ENCODE measurements at regions not wholly inside any gene's neighbourhood (a gene's known extent, or its start where the extent isn't known, plus 50 kb on each side); places are given as distances from the start of the nearest gene placed in this dataset.

- DNase-seq (ENCODE audit: low spot score): no peak
These were observed 879.7 kb downstream of the QKI start for GRCh38 chr6:164294047-164294784.

DNA sequence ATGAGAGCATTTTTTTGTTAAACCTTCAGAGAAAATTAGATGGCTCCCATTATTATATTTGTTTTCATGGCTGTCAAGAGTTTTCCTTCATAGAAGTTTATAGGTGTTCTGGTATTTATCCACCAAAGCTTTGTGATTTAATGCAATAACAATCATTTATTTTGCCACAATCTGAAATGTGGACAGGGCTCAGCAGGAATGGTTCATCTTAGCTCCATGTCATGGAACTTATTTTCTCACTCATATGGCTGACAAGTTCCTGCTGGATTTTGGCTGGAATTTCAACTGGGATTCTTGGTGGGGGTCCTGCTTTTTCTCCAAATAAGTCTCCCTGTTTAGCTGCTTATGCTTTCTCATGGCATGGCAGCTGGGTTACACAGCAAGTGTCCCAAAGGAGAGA, 876.7 kb downstream of the QKI start:
- DNase-seq (ENCODE audit: low spot score): no peak

DNA sequence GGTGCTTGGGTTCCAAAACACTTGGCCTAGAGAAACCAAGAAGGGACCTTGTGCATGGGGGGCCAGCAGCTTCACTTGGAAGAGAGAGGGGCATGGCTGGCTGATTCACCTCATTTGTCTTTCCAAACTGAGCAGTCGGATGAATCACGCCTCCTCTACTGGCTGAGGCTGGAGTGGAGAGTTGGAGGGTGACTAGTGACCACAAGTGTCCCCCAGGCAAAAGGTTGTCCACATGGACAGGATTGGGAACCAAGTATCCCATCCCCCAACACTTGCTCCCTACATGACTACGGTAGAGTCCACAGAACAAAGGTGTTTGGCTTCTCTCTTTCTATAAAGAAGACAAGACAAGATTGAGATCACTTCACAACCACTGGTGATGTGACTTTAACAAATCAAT, 875.6 kb downstream of the QKI start:
- DNase-seq (ENCODE audit: low spot score): no peak

GRCh38 chr6:164286011-164286410, 871.5 kb downstream of the QKI start:
- DNase-seq (ENCODE audit: low spot score): no peak

DNA sequence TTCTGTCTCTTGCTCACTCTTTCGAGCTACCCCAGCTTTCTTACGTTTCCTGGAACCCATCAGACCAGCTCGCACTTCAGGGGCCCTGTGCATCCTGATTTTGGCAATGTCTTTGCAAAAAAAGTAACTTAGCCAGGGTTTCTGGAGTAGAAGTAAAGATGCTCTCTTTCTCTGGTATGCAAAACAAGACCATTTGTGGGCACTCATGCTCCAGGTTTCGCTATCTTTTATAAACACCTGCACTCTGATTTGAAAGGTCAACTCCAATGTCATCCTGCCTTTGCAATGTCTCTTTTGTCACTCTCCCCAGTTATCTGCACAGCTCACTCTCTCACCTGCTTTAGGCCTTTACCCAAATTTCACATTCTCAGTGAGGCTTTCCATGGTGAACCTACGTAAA, 869.1 kb downstream of the QKI start:
- DNase-seq (ENCODE audit: low spot score): no peak

DNA sequence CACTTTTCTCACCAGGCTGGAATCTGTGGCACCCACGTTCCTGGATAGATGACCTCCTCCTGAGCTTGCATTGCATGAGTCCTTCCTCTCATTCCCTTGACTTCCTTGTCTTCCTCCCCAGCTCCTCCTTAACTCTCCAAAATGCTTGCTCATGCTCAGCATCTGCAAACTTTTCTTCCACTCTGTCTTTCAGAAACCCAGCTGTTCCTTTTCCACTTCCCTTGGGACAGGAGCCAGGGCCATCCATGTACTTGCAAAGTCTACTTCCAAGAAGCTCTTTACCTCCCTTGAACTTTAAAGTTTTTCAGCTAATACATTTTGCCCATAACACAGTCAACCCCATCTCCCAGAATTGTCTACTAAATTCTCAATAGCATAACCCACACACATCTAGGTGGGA, 861.7 kb downstream of the QKI start:
- no peak for DNase-seq (ENCODE audit: low spot score)

- no peak for DNase-seq (ENCODE audit: low spot score)
These were observed 861.3 kb downstream of the QKI start for GRCh38 chr6:164275773-164276172.

DNA sequence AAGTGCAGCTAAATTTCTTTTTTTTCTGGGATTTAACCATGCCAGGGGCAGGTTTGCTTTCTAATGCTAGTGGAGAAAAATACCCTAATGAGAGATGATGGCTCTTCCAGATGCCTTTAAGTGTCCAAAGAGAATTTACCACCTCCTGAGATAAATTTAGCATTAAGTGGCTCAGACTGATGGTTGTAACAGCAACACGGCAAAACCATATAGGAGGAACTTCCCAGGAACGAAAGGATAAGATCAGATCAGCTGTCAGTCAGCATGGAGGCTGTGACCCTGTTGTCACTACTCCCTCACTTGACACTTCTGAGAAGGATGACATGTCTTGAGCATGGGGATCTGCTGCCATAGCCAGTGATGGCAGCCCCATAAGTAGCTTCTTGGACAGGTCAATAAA, 860.0 kb downstream of the QKI start:
- no peak for DNase-seq (ENCODE audit: low spot score)

- DNase-seq (ENCODE audit: low spot score): no peak
These were observed 859.0 kb downstream of the QKI start for GRCh38 chr6:164273491-164273890.

- DNase-seq (ENCODE audit: low spot score): no peak
These were observed 852.3 kb downstream of the QKI start for GRCh38 chr6:164266851-164267250.

GRCh38 chr6:164262348-164262747, 847.8 kb downstream of the QKI start:
- no peak for DNase-seq (ENCODE audit: low spot score)

DNA sequence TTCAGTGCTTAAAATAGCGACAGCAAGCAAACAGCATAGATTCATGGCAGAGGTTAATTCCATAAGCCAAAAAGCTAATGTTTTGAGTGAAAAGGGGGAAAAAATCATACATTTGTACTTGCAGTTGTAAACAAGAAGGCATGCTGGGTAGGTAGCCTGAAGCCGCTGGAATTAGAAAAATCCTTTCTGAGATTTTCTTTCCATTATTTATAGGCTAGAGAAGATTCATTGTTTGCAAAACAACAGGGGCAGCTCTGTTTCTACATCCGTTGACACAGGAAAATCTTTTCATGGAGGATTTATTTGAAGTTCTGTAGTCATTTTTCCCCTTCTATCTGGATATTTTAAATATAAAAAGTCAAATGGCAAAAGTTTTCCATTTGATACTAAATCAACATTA, 843.9 kb downstream of the QKI start:
- peak; percentile 24 for DNase-seq (ENCODE audit: low spot score)

- no peak for DNase-seq (ENCODE audit: low spot score)
These were observed 838.4 kb downstream of the QKI start for GRCh38 chr6:164252948-164253347.

GRCh38 chr6:164252291-164252690, 837.8 kb downstream of the QKI start:
- DNase-seq (ENCODE audit: low spot score): no peak

- DNase-seq (ENCODE audit: low spot score): peak; percentile 28
These were observed 832.6 kb downstream of the QKI start for GRCh38 chr6:164247106-164247505.

GRCh38 chr6:164246082-164246481, 831.6 kb downstream of the QKI start:
- DNase-seq (ENCODE audit: low spot score): peak; percentile 23

DNA sequence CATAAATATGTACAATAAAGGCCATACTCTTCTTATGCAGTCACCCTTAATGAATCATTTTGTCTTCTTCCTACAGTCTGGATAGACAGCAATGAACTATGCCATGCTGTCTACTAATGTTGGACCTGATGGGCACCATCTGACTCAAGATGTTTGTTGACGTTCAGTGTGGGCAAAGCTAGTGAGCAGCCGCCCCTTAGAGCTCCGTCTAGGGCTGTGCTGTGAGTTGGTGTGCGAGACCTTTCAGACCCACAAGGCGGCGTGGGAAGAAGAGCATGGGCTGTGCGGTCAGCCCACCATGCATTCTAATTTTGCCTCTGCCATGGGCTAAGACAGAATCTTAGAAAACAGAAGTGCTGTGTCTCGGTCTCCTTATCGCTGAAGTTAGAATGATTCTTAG, 829.4 kb downstream of the QKI start:
- no peak for DNase-seq (ENCODE audit: low spot score)

DNA sequence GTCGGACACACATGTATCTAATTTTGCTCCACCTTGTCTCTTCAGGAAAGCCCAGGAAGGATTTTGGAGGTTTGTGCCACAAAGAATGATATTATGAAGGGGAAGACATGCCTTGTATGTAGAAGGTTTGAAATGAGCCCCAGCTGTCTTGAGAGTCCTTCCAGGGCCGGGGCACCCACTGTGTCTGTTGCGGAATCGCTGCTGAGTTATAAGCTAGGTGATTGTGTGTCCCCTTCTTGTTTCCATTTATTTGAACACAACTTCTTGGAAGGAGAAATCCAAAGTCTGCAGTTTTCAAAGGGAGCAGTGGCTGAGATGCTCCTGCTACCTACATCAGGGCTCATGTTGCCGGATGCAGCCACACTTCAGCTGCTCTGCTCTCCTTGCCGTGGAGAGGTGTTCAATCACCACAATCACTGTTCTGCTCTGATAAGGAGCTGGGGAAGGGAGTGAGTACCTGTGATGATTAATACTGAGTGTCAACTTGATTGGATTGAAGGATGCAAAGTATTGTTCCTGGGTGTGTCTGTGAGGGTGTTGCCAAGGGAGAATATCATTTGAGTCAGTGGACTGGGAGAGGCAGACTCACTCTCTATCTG, 828.6 kb downstream of the QKI start:
- DNase-seq (ENCODE audit: low spot score): no peak

GRCh38 chr6:164230804-164231203, 816.3 kb downstream of the QKI start:
- no peak for DNase-seq (ENCODE audit: low spot score)

GRCh38 chr6:164230259-164230658, 815.7 kb downstream of the QKI start:
- no peak for DNase-seq (ENCODE audit: low spot score)

DNA sequence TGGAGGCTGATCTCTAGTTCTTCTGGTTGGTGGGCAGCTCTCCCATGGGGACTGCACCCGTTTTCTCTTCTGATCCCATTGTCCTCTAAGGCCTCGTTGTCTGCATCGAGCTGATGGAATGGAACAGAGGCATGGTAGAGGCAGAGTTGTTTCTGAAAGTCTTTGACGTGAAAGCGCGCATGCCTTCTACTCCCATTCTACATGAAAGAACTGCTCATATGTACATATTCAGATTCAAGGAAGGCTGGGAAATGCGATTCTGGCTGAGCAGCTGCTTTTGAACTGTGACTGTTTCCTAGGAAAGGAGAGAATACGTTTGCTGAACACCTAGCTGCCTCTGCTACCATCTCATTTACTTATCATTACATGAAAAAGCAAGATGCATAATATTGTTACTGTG, 815.2 kb downstream of the QKI start:
- no peak for DNase-seq (ENCODE audit: low spot score)

- no peak for DNase-seq (ENCODE audit: low spot score)
These were observed 813.5 kb downstream of the QKI start for GRCh38 chr6:164227952-164228522.

DNA sequence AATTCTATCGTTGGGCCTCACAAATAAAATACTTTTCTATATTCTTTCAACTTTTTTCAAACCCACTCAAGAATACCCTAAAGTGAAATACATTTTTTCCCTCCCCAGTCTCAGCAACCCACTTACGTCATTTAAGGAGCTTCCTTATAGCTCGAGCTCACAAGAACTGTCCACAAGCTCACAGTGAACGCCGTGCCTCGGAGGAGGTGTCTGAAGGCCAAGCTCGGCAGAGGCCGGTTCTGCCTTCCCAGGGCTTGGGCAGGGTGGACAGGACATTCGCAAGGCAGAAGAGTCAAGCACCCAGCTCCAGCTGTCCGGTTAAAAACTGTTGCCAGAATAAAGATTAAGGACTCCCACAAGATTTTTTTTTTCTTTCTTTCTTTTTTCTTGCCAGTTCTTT, 802.3 kb downstream of the QKI start:
- DNase-seq (ENCODE audit: low spot score): no peak

DNA sequence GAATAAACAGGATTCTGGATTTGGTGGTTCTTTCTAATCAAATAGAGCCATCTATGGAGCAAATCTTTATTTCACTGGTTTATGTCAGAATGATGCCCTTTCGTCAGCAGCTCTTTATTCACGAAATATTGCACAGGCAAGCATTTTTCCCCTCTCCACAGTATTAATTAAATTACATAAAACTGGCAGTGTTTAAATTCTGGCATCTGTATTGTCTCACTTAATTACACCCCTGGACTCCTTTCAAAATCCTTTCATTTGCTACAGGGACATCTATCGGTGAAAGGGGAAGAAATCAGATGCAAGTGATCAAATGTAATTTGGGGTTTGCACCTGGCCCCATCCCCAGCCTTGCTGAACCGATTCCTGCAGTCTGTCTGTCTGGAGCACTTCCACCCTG, 801.9 kb downstream of the QKI start:
- DNase-seq (ENCODE audit: low spot score): peak; percentile 5
